HL-60 (cell line): ENCODE measurements at regions not wholly inside any gene's neighbourhood (a gene's known extent, or its start where the extent isn't known, plus 50 kb on each side); places are given as distances from the start of the nearest gene placed in this dataset.

ENCODE experiments used
- DNase-seq, 2 experiments: peaks; one replicate each; pipeline ENCODE4 v3.0.0-alpha.2; 2010 to 2020; ENCODE audit warnings: low read depth in 1 of 2, low spot score in 1 of 2
- H3K27ac ChIP-seq: fragments of 250-450 bp; sonication (Bioruptor Pico); replicated peaks from 2 replicates; pipeline ENCODE4 v1.5.1; 2020; ENCODE audit warnings: mild to moderate bottlenecking, moderate library complexity
- H3K27me3 ChIP-seq: fragments of 250-450 bp; sonication (Bioruptor Pico); 2 replicates; pipeline ENCODE4 v1.5.1; 2021; ENCODE audit warnings: mild to moderate bottlenecking, moderate library complexity; ENCODE audit not compliant: insufficient read depth, poor library complexity, severe bottlenecking
- H3K4me3 ChIP-seq: replicated peaks from 2 replicates; pipeline ENCODE4 v1.5.1; 2011; ENCODE audit warnings: mild to moderate bottlenecking, control low read depth, low read length; ENCODE audit not compliant: insufficient read depth
- GABPA ChIP-seq: IDR thresholded peaks from 2 replicates; pipeline ENCODE4 v1.6.1; 2012; ENCODE audit warnings: low read depth
- POLR2AphosphoS5 ChIP-seq: IDR thresholded peaks from 2 replicates; pipeline ENCODE4 v1.6.1; 2012; ENCODE audit warnings: low read depth
- SPI1 ChIP-seq: IDR thresholded peaks from 2 replicates; pipeline ENCODE4 v1.6.1; 2012; ENCODE audit warnings: low read depth, mild to moderate bottlenecking, borderline replicate concordance
- TF ChIP-seq, protein P1 (sequence below): IDR thresholded peaks from 2 replicates; pipeline ENCODE4 v1.6.1; 2012; ENCODE audit warnings: low read depth; ENCODE audit not compliant: insufficient replicate concordance
- TF ChIP-seq, protein P2 (sequence below): IDR thresholded peaks from one replicate; pipeline ENCODE4 v1.5.1; 2011; ENCODE audit warnings: low read length, control low read depth, inconsistent platforms; ENCODE audit not compliant: insufficient read depth

DNA sequence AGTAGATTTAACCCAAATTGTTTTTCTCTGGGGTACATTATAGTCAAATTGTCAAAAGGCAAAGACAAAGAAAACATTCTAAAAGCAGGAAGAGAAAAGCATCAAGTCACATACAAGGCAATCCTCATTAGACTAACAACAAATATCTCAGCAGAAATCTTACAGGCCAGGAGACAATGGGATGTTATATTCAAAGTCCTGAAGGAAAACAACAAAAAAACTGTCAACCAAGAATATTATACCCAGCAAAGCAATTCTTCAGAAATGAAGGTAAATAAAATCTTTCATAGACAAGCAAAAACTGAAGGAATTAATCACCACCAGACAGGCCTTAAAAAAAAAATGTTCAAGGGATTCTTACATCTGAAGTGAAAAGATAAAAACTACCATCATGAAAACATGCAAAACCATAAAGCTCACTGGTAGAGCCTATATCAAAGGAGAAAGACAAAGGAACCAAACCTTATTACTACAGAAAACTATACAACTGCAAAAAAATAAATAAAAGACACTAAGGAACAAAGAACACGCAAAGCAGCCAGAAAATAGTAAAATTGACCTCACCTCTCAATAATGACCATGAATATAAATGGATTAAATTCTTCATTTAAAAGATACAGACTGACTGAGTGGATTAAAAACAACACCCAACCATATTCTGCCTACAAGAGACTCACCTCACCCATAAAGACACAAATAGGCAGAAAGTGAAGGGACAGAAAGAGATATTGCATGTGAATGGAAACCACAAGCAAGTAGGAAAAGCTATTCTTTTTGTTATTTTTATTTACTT is 113.8 kb upstream of the ZC3H11B start:
- H3K27me3 ChIP-seq, result no peaks in the 10 kb centered on the region

DNA sequence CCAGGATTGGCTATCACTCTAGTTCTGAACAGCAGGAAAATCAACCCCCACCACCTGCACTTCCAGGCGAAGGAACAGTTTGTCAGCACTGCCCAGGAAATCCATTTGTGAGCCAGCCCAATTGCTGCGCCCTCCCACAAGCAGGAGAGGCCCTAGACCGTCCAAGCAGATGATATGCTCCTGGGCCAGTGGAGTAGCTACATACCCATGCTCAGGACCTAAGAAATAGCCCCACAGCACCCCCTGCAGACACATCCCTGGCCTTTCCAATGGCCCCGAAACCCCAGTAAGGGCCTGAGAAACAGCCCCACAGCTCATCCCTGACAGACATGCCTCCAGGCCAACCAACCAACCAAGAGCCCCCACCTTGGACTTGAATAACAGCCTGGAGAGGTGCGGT is 111.5 kb upstream of the ZC3H11B start:
- H3K27me3 ChIP-seq, result no peaks in the 10 kb centered on the region
- no peak for DNase-seq
- TF ChIP-seq SPI1, result no peak
- no peak for TF ChIP-seq GABPA
- TF ChIP-seq, protein P1, sequence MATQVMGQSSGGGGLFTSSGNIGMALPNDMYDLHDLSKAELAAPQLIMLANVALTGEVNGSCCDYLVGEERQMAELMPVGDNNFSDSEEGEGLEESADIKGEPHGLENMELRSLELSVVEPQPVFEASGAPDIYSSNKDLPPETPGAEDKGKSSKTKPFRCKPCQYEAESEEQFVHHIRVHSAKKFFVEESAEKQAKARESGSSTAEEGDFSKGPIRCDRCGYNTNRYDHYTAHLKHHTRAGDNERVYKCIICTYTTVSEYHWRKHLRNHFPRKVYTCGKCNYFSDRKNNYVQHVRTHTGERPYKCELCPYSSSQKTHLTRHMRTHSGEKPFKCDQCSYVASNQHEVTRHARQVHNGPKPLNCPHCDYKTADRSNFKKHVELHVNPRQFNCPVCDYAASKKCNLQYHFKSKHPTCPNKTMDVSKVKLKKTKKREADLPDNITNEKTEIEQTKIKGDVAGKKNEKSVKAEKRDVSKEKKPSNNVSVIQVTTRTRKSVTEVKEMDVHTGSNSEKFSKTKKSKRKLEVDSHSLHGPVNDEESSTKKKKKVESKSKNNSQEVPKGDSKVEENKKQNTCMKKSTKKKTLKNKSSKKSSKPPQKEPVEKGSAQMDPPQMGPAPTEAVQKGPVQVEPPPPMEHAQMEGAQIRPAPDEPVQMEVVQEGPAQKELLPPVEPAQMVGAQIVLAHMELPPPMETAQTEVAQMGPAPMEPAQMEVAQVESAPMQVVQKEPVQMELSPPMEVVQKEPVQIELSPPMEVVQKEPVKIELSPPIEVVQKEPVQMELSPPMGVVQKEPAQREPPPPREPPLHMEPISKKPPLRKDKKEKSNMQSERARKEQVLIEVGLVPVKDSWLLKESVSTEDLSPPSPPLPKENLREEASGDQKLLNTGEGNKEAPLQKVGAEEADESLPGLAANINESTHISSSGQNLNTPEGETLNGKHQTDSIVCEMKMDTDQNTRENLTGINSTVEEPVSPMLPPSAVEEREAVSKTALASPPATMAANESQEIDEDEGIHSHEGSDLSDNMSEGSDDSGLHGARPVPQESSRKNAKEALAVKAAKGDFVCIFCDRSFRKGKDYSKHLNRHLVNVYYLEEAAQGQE, result no peak
- TF ChIP-seq POLR2AphosphoS5, result no peak
- TF ChIP-seq, protein P2, sequence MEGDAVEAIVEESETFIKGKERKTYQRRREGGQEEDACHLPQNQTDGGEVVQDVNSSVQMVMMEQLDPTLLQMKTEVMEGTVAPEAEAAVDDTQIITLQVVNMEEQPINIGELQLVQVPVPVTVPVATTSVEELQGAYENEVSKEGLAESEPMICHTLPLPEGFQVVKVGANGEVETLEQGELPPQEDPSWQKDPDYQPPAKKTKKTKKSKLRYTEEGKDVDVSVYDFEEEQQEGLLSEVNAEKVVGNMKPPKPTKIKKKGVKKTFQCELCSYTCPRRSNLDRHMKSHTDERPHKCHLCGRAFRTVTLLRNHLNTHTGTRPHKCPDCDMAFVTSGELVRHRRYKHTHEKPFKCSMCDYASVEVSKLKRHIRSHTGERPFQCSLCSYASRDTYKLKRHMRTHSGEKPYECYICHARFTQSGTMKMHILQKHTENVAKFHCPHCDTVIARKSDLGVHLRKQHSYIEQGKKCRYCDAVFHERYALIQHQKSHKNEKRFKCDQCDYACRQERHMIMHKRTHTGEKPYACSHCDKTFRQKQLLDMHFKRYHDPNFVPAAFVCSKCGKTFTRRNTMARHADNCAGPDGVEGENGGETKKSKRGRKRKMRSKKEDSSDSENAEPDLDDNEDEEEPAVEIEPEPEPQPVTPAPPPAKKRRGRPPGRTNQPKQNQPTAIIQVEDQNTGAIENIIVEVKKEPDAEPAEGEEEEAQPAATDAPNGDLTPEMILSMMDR, result no peak
- H3K27ac ChIP-seq, result no peak overlapping the region
- H3K4me3 ChIP-seq, result no peak overlapping the region

More for the DNA sequence above, 113.8 kb upstream of the ZC3H11B start:
- TF ChIP-seq GABPA, result no peak
- Histone ChIP-seq H3K27ac (no peak overlapping the region), H3K4me3 (no peak overlapping the region)
- no peak for DNase-seq

DNA sequence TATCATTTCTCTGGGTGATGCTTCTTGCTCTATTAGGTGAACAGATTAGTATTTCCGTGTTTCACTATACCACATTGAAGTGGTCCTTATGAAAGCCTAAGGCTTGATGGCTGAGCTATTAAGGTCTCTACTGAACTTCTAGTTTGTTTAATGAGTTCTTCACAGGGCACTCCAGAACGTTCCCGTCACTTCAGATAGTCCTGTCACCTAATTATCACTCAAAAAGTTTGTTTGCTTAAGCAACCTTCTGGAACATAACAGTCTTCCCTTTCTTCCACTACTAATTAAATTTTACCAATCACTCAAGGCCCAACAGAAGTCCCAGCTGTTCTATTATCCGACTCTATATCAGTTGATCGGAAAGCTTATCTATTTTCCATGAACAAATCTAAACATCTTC is 104.6 kb upstream of the ZC3H11B start:
- TF ChIP-seq GABPA (no peak), POLR2AphosphoS5 (no peak), SPI1 (no peak)
- TF ChIP-seq, protein P2, result no peak
- TF ChIP-seq, protein P1, result no peak
- Histone ChIP-seq H3K4me3 (no peak overlapping the region), H3K27me3 (peaks cover 5% of the 10 kb centered on the region), H3K27ac (no peak overlapping the region)
- no peak for DNase-seq

DNA sequence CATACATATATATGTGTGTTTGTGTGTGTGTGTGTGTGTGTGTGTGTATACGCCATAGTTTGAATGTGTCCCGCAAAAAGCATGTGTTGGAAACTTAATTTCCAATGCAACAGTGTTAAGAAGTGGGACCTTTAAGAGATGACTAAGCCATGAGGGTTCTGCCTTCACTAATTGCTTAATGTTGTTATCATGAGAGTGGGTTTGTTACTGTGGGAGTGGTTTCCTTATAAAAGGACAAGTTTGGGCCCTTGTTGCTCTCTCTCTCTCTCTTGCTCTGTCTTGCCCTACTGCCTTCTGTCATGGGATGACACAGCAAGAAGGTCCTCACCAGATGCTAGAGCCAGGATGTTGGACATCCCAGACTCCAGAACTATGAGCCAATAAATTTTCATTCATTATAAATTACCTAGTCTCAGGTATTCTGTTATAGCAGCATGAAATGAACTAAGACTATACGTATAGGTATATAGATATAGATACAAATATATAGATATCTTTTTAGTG is 103.8 kb upstream of the ZC3H11B start:
- Histone ChIP-seq H3K27me3 (peaks cover 5% of the 10 kb centered on the region), H3K27ac (no peak overlapping the region), H3K4me3 (no peak overlapping the region)
- no peak for TF ChIP-seq GABPA
- no peak for TF ChIP-seq SPI1
- TF ChIP-seq, protein P1, result no peak
- no peak for TF ChIP-seq POLR2AphosphoS5
- TF ChIP-seq, protein P2, result no peak
- DNase-seq, result no peak
